ENCODE measurements at regions not wholly inside any gene's neighbourhood (a gene's known extent, or its start where the extent isn't known, plus 50 kb on each side); places are given as distances from the start of the nearest gene placed in this dataset.

DNA sequence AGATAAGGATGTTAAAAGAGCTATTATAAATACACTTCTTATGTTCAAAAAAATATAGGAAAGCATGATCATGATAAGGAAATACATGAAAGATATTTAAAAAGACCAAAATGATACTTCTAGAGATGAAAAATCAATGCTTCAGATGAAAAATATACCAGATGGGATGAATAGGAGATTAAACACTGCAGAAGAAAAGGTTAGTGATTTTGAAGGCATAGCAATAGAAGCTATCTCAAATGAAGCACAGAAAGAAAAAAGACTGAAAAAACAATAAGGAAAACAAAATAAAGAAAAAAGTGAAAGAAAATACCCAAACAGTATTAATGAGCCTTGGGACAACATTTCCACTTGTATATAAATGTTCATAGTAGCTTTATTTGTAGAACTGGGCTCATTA lies 80.7 kb upstream of the LEF1 start:
- no peak overlapping the region for H4K91ac ChIP-seq (ENCODE audit: low read depth, low read length)
- H3K27me3 ChIP-seq (ENCODE audit: insufficient read depth, low read length), result no peaks in the 10 kb centered on the region
- H3K79me1 ChIP-seq (ENCODE audit: low read length), result peaks cover 4% of the 10 kb centered on the region
- H3K14ac ChIP-seq (ENCODE audit: low read length), result no peak overlapping the region
- H2AK5ac ChIP-seq (ENCODE audit: low read length), result no peak overlapping the region
- DNase-seq, result no peak
- no peak overlapping the region for H2BK12ac ChIP-seq (ENCODE audit: low read length)
- no peak overlapping the region for H2BK120ac ChIP-seq (ENCODE audit: insufficient read depth, low read length, poor library complexity)
- no peaks in the 10 kb centered on the region for H3K9me3 ChIP-seq (ENCODE audit: insufficient read depth, low read depth, low read length)
- no peak overlapping the region for H3K4me2 ChIP-seq (ENCODE audit: low read length)
- no peaks in the 10 kb centered on the region for H3K79me2 ChIP-seq (ENCODE audit: control insufficient read depth, insufficient read depth, low read length, poor library complexity)
- no peak overlapping the region for H2BK5ac ChIP-seq (ENCODE audit: low read depth, low read length, poor library complexity)
- no peak overlapping the region for H4K8ac ChIP-seq (ENCODE audit: low read depth, low read length)
- H3K4me3 ChIP-seq (ENCODE audit: low read depth, low read length), result no peak overlapping the region
- peaks cover 0 to 3% of the 10 kb centered on the region in 2 experiments for H3K4me1 ChIP-seq (ENCODE audit: control insufficient read depth in 1 of 2, insufficient read depth in 2 of 2, low read length in 2 of 2)
- no peak overlapping the region for H2AFZ ChIP-seq (ENCODE audit: insufficient read depth, low read length, poor library complexity)
- no peak overlapping the region for H3K18ac ChIP-seq (ENCODE audit: low read length)
- H4K12ac ChIP-seq (ENCODE audit: low read depth, low read length), result no peak overlapping the region
- H3K4ac ChIP-seq (ENCODE audit: low read depth, low read length), result no peak overlapping the region
- no peak overlapping the region for H3K27ac ChIP-seq (ENCODE audit: low read depth, low read length)
- no peaks in the 10 kb centered on the region for H3K36me3 ChIP-seq (ENCODE audit: control insufficient read depth in 1 of 2, insufficient read depth in 2 of 2, low read length in 2 of 2)
- H3K23ac ChIP-seq (ENCODE audit: low read length), result no peak overlapping the region
- no peak overlapping the region for H3K9ac ChIP-seq (ENCODE audit: low read length)

GRCh38 chr4:108247387-108248049 lies 78.8 kb upstream of the LEF1 start:
- no CpG with 5 or more reads among the region's 3 CpGs for WGBS (ENCODE audit: extremely low coverage, insufficient coverage, insufficient read length)
- no peak overlapping the region for H2AK5ac ChIP-seq (ENCODE audit: low read length)
- no peaks in the 10 kb centered on the region for H3K27me3 ChIP-seq (ENCODE audit: insufficient read depth, low read length)
- no peaks in the 10 kb centered on the region for H3K36me3 ChIP-seq (ENCODE audit: control insufficient read depth in 1 of 2, insufficient read depth in 2 of 2, low read length in 2 of 2)
- no peak overlapping the region for H4K91ac ChIP-seq (ENCODE audit: low read depth, low read length)
- no peak overlapping the region for H2BK5ac ChIP-seq (ENCODE audit: low read depth, low read length, poor library complexity)
- no peak overlapping the region for H3K4me2 ChIP-seq (ENCODE audit: low read length)
- H3K4me3 ChIP-seq (ENCODE audit: low read depth, low read length), result no peak overlapping the region
- no peak overlapping the region for H3K9ac ChIP-seq (ENCODE audit: low read length)
- DNase-seq, result no peak
- no peak overlapping the region for H3K23ac ChIP-seq (ENCODE audit: low read length)
- H3K79me2 ChIP-seq (ENCODE audit: control insufficient read depth, insufficient read depth, low read length, poor library complexity), result no peaks in the 10 kb centered on the region
- no peak overlapping the region for H3K4ac ChIP-seq (ENCODE audit: low read depth, low read length)
- no peak overlapping the region for H4K8ac ChIP-seq (ENCODE audit: low read depth, low read length)
- H4K12ac ChIP-seq (ENCODE audit: low read depth, low read length), result no peak overlapping the region
- no peaks in the 10 kb centered on the region for H3K9me3 ChIP-seq (ENCODE audit: insufficient read depth, low read depth, low read length)
- no peak overlapping the region for H2BK12ac ChIP-seq (ENCODE audit: low read length)
- no peak overlapping the region for H2BK120ac ChIP-seq (ENCODE audit: insufficient read depth, low read length, poor library complexity)
- H3K4me1 ChIP-seq (ENCODE audit: control insufficient read depth in 1 of 2, insufficient read depth in 2 of 2, low read length in 2 of 2), result peaks cover 0 to 3% of the 10 kb centered on the region in 2 experiments
- H3K18ac ChIP-seq (ENCODE audit: low read length), result no peak overlapping the region
- no peak overlapping the region for H2AFZ ChIP-seq (ENCODE audit: insufficient read depth, low read length, poor library complexity)
- H3K79me1 ChIP-seq (ENCODE audit: low read length), result no peaks in the 10 kb centered on the region
- no peak overlapping the region for H3K27ac ChIP-seq (ENCODE audit: low read depth, low read length)
- H3K14ac ChIP-seq (ENCODE audit: low read length), result no peak overlapping the region

- Histone ChIP-seq H3K4ac (ENCODE audit: low read depth, low read length) (no peak overlapping the region), H3K4me3 (ENCODE audit: low read depth, low read length) (no peak overlapping the region), H3K4me1 (ENCODE audit: control insufficient read depth in 1 of 2, insufficient read depth in 2 of 2, low read length in 2 of 2) (peaks cover 0 to 3% of the 10 kb centered on the region in 2 experiments), H3K79me1 (ENCODE audit: low read length) (no peaks in the 10 kb centered on the region), H3K36me3 (ENCODE audit: control insufficient read depth in 1 of 2, insufficient read depth in 2 of 2, low read length in 2 of 2) (no peaks in the 10 kb centered on the region), H3K27me3 (ENCODE audit: insufficient read depth, low read length) (no peaks in the 10 kb centered on the region), H2BK5ac (ENCODE audit: low read depth, low read length, poor library complexity) (no peak overlapping the region), H4K91ac (ENCODE audit: low read depth, low read length) (no peak overlapping the region), H3K9me3 (ENCODE audit: insufficient read depth, low read depth, low read length) (no peaks in the 10 kb centered on the region), H3K4me2 (ENCODE audit: low read length) (no peak overlapping the region), H4K8ac (ENCODE audit: low read depth, low read length) (no peak overlapping the region), H2BK12ac (ENCODE audit: low read length) (no peak overlapping the region), H3K79me2 (ENCODE audit: control insufficient read depth, insufficient read depth, low read length, poor library complexity) (no peaks in the 10 kb centered on the region), H2AK5ac (ENCODE audit: low read length) (no peak overlapping the region), H2BK120ac (ENCODE audit: insufficient read depth, low read length, poor library complexity) (no peak overlapping the region), H3K18ac (ENCODE audit: low read length) (no peak overlapping the region), H3K27ac (ENCODE audit: low read depth, low read length) (no peak overlapping the region), H3K23ac (ENCODE audit: low read length) (no peak overlapping the region), H4K12ac (ENCODE audit: low read depth, low read length) (no peak overlapping the region), H2AFZ (ENCODE audit: insufficient read depth, low read length, poor library complexity) (no peak overlapping the region), H3K9ac (ENCODE audit: low read length) (no peak overlapping the region), H3K14ac (ENCODE audit: low read length) (no peak overlapping the region)
- no CpG with 5 or more reads among the region's 2 CpGs for WGBS (ENCODE audit: extremely low coverage, insufficient coverage, insufficient read length)
- DNase-seq, result no peak
Measured at GRCh38 chr4:108244606-108245005, 75.9 kb upstream of the LEF1 start.

GRCh38 chr4:108240366-108240765 lies 71.6 kb upstream of the LEF1 start:
- DNase-seq, result no peak
- H2BK12ac ChIP-seq (ENCODE audit: low read length), result no peak overlapping the region
- H2AK5ac ChIP-seq (ENCODE audit: low read length), result no peak overlapping the region
- no peak overlapping the region for H3K4ac ChIP-seq (ENCODE audit: low read depth, low read length)
- H3K23ac ChIP-seq (ENCODE audit: low read length), result no peak overlapping the region
- no peak overlapping the region for H2BK5ac ChIP-seq (ENCODE audit: low read depth, low read length, poor library complexity)
- H3K79me2 ChIP-seq (ENCODE audit: control insufficient read depth, insufficient read depth, low read length, poor library complexity), result no peaks in the 10 kb centered on the region
- no peak overlapping the region for H4K12ac ChIP-seq (ENCODE audit: low read depth, low read length)
- no peak overlapping the region for H2BK120ac ChIP-seq (ENCODE audit: insufficient read depth, low read length, poor library complexity)
- H3K9ac ChIP-seq (ENCODE audit: low read length), result no peak overlapping the region
- H4K8ac ChIP-seq (ENCODE audit: low read depth, low read length), result no peak overlapping the region
- H3K36me3 ChIP-seq (ENCODE audit: control insufficient read depth in 1 of 2, insufficient read depth in 2 of 2, low read length in 2 of 2), result no peaks in the 10 kb centered on the region
- no peaks in the 10 kb centered on the region for H3K27me3 ChIP-seq (ENCODE audit: insufficient read depth, low read length)
- no peaks in the 10 kb centered on the region for H3K4me1 ChIP-seq (ENCODE audit: control insufficient read depth in 1 of 2, insufficient read depth in 2 of 2, low read length in 2 of 2)
- H3K4me3 ChIP-seq (ENCODE audit: low read depth, low read length), result no peak overlapping the region
- H3K14ac ChIP-seq (ENCODE audit: low read length), result no peak overlapping the region
- no peak overlapping the region for H2AFZ ChIP-seq (ENCODE audit: insufficient read depth, low read length, poor library complexity)
- H3K9me3 ChIP-seq (ENCODE audit: insufficient read depth, low read depth, low read length), result no peaks in the 10 kb centered on the region
- no peak overlapping the region for H3K27ac ChIP-seq (ENCODE audit: low read depth, low read length)
- no peak overlapping the region for H3K4me2 ChIP-seq (ENCODE audit: low read length)
- H3K18ac ChIP-seq (ENCODE audit: low read length), result no peak overlapping the region
- H3K79me1 ChIP-seq (ENCODE audit: low read length), result no peaks in the 10 kb centered on the region
- H4K91ac ChIP-seq (ENCODE audit: low read depth, low read length), result no peak overlapping the region

Data from trophoblast cell (in vitro differentiated cells and primary cell).